Erythroblast (primary cell): ENCODE measurements at regions not wholly inside any gene's neighbourhood (a gene's known extent, or its start where the extent isn't known, plus 50 kb on each side); places are given as distances from the start of the nearest gene placed in this dataset.
"Not testable (repeated sequence)": the region's sequence is repeated elsewhere in the genome, so short reads cannot be mapped to it uniquely, and the experiment has no call there.

Experiments used
- GATA1 ChIP-seq: IDR thresholded peaks from 2 replicates; pipeline ENCODE4 v1.6.1; 2011; ENCODE audit warnings: low read depth, mild to moderate bottlenecking, control low read depth, low read length, moderate library complexity
- POLR2A ChIP-seq: IDR thresholded peaks from 2 replicates; pipeline ENCODE4 v1.6.1; 2011; ENCODE audit warnings: mild to moderate bottlenecking, low read length

GRCh38 chr1:143714913-143715312 is 256.9 kb downstream of the FAM72C start:
- not testable (repeated sequence) for TF ChIP-seq POLR2A, GATA1
